GM23338 (cell line): ENCODE measurements at regions not wholly inside any gene's neighbourhood (a gene's known extent, or its start where the extent isn't known, plus 50 kb on each side); places are given as distances from the start of the nearest gene placed in this dataset.

Experiments
- ATAC-seq: fragments of 200-7000 bp; cut with Tn5 transposase; 3 replicates; pipeline ENCODE4 v1.9.1; 2020
- DNase-seq: peaks from one replicate; pipeline ENCODE4 v3.0.0-alpha.2; 2015; ENCODE audit warnings: low spot score
- H2AFZ ChIP-seq: fragments of 200-600 bp; sonication (generic); 2 replicates; pipeline ENCODE4 v1.8.0; 2016; ENCODE audit warnings: antibody characterized with exemption, mild to moderate bottlenecking, moderate library complexity
- H3F3A ChIP-seq: fragments of 200-600 bp; sonication (generic); replicated peaks from 2 replicates; pipeline ENCODE4 v1.8.0; 2017; ENCODE audit warnings: antibody characterized with exemption, mixed run types, low read depth
- H3K27ac ChIP-seq: fragments of 200-600 bp; sonication (generic); 2 replicates; pipeline ENCODE4 v1.6.1; 2016; ENCODE audit warnings: low read depth
- H3K27me3 ChIP-seq: fragments of 200-600 bp; sonication (generic); 2 replicates; pipeline ENCODE4 v1.8.0; 2016; ENCODE audit warnings: mild to moderate bottlenecking, mixed run types, moderate library complexity; ENCODE audit not compliant: insufficient read depth
- H3K36me3 ChIP-seq: fragments of 200-600 bp; sonication (generic); 2 replicates; pipeline ENCODE4 v1.8.0; 2016; ENCODE audit warnings: mild to moderate bottlenecking; ENCODE audit not compliant: insufficient read depth
- H3K4me1 ChIP-seq: fragments of 200-600 bp; sonication (generic); 2 replicates; pipeline ENCODE4 v1.8.0; 2016; ENCODE audit warnings: mild to moderate bottlenecking, moderate library complexity; ENCODE audit not compliant: insufficient read depth
- H3K4me2 ChIP-seq: fragments of 200-600 bp; sonication (generic); 2 replicates; pipeline ENCODE4 v1.7.1; 2017; ENCODE audit warnings: mixed run types
- H3K4me3 ChIP-seq: fragments of 200-600 bp; sonication (generic); 2 replicates; pipeline ENCODE4 v1.6.1; 2016; ENCODE audit warnings: mixed run types
- H3K79me2 ChIP-seq: fragments of 200-600 bp; sonication (generic); replicated peaks from 2 replicates; pipeline ENCODE4 v1.8.0; 2017; ENCODE audit warnings: mild to moderate bottlenecking; ENCODE audit not compliant: insufficient read depth
- H3K9me2 ChIP-seq: fragments of 200-600 bp; sonication (generic); 2 replicates; pipeline ENCODE4 v1.8.0; 2017; ENCODE audit not compliant: insufficient read depth
- H4K20me1 ChIP-seq: fragments of 200-600 bp; sonication (generic); replicated peaks from 2 replicates; pipeline ENCODE4 v1.8.0; 2017; ENCODE audit warnings: mild to moderate bottlenecking; ENCODE audit not compliant: insufficient read depth
- H3K27ac Mint-ChIP-seq: 2 replicates; pipeline ENCODE4 v1.8.0; 2020; ENCODE audit warnings: inconsistent platforms, mild to moderate bottlenecking, moderate library complexity, mixed read lengths
- H3K27me3 Mint-ChIP-seq: 3 replicates; pipeline ENCODE4 v1.8.0; 2022; ENCODE audit warnings: low read depth, mild to moderate bottlenecking, moderate library complexity, mixed read lengths, inconsistent platforms; ENCODE audit not compliant: insufficient read depth, poor library complexity
- H3K36me3 Mint-ChIP-seq: 3 replicates; pipeline ENCODE4 v1.8.0; 2021; ENCODE audit warnings: low read depth, mild to moderate bottlenecking, inconsistent platforms, moderate library complexity, mixed read lengths
- H3K4me1 Mint-ChIP-seq: 3 replicates; pipeline ENCODE4 v1.8.0; 2020; ENCODE audit warnings: mild to moderate bottlenecking, inconsistent platforms, mixed read lengths
- H3K4me3 Mint-ChIP-seq: 3 replicates; pipeline ENCODE4 v1.8.0; 2021; ENCODE audit warnings: moderate library complexity, mild to moderate bottlenecking, inconsistent platforms, mixed read lengths
- H3K9me3 Mint-ChIP-seq: 3 replicates; pipeline ENCODE4 v1.8.0; 2020; ENCODE audit warnings: moderate library complexity, mild to moderate bottlenecking, inconsistent platforms, mixed read lengths
- CREB1 ChIP-seq: fragments of 250-450 bp; sonication (Bioruptor Pico); IDR thresholded peaks from 2 replicates; pipeline ENCODE4 v1.5.0; 2020; ENCODE audit warnings: low read depth, mild to moderate bottlenecking, moderate library complexity
- EZH2 ChIP-seq: fragments of 200-600 bp; sonication (generic); IDR thresholded peaks from one replicate; pipeline ENCODE4 v1.8.0; 2017; ENCODE audit warnings: antibody characterized with exemption, mild to moderate bottlenecking, low read depth; ENCODE audit not compliant: unreplicated experiment
- EZH2phosphoT487 ChIP-seq: fragments of 200-600 bp; sonication (generic); IDR thresholded peaks from one replicate; pipeline ENCODE4 v1.8.1; 2018; ENCODE audit warnings: antibody characterized with exemption; ENCODE audit not compliant: unreplicated experiment
- JUNB ChIP-seq: IDR thresholded peaks from one replicate; pipeline ENCODE4 v1.6.1; 2016; ENCODE audit warnings: antibody characterized with exemption; ENCODE audit not compliant: unreplicated experiment
- NANOG ChIP-seq: IDR thresholded peaks from 2 replicates; pipeline ENCODE4 v1.6.1; 2016; ENCODE audit warnings: antibody characterized with exemption, borderline replicate concordance
- POLR2AphosphoS5 ChIP-seq: IDR thresholded peaks from 2 replicates; pipeline ENCODE4 v1.6.1; 2016; ENCODE audit warnings: antibody characterized with exemption, low read depth
- STAT1 ChIP-seq: IDR thresholded peaks from one replicate; pipeline ENCODE4 v1.6.1; 2016; ENCODE audit warnings: antibody characterized with exemption; ENCODE audit not compliant: unreplicated experiment
- ZNF114 ChIP-seq: fragments of 250-450 bp; sonication (Bioruptor Pico); IDR thresholded peaks from 2 replicates; pipeline ENCODE4 v1.5.0; 2020; ENCODE audit warnings: mild to moderate bottlenecking, moderate library complexity
- ZNF331 ChIP-seq: fragments of 250-450 bp; sonication (Bioruptor Pico); IDR thresholded peaks from 2 replicates; pipeline ENCODE4 v1.5.0; 2020; ENCODE audit warnings: low read depth, mild to moderate bottlenecking, moderate library complexity
- TF ChIP-seq, protein P1 (sequence below): fragments of 250-450 bp; sonication (Bioruptor Pico); IDR thresholded peaks from 2 replicates; pipeline ENCODE4 v1.5.0; 2020; ENCODE audit warnings: mild to moderate bottlenecking, moderate library complexity

DNA sequence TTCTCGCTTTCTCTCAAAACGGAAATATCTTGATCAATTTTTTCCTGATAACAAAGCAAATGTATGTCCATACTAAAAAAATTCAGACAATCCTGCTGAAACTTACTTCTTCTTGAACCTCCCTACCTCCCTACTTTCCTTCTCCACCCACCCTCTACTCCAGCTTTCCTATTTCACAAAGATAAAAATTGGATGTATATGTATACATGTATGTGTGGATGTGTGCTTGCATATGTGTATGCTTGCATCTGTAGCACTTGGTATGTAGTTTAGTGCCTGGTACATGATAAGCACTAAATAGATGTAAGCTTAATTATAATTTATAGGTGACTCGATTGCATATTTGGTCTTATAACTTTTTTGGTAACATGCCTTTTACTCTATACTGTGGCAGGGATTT lies 167.5 kb upstream of the ITGA4 start (continued):
- TF ChIP-seq, protein P1, sequence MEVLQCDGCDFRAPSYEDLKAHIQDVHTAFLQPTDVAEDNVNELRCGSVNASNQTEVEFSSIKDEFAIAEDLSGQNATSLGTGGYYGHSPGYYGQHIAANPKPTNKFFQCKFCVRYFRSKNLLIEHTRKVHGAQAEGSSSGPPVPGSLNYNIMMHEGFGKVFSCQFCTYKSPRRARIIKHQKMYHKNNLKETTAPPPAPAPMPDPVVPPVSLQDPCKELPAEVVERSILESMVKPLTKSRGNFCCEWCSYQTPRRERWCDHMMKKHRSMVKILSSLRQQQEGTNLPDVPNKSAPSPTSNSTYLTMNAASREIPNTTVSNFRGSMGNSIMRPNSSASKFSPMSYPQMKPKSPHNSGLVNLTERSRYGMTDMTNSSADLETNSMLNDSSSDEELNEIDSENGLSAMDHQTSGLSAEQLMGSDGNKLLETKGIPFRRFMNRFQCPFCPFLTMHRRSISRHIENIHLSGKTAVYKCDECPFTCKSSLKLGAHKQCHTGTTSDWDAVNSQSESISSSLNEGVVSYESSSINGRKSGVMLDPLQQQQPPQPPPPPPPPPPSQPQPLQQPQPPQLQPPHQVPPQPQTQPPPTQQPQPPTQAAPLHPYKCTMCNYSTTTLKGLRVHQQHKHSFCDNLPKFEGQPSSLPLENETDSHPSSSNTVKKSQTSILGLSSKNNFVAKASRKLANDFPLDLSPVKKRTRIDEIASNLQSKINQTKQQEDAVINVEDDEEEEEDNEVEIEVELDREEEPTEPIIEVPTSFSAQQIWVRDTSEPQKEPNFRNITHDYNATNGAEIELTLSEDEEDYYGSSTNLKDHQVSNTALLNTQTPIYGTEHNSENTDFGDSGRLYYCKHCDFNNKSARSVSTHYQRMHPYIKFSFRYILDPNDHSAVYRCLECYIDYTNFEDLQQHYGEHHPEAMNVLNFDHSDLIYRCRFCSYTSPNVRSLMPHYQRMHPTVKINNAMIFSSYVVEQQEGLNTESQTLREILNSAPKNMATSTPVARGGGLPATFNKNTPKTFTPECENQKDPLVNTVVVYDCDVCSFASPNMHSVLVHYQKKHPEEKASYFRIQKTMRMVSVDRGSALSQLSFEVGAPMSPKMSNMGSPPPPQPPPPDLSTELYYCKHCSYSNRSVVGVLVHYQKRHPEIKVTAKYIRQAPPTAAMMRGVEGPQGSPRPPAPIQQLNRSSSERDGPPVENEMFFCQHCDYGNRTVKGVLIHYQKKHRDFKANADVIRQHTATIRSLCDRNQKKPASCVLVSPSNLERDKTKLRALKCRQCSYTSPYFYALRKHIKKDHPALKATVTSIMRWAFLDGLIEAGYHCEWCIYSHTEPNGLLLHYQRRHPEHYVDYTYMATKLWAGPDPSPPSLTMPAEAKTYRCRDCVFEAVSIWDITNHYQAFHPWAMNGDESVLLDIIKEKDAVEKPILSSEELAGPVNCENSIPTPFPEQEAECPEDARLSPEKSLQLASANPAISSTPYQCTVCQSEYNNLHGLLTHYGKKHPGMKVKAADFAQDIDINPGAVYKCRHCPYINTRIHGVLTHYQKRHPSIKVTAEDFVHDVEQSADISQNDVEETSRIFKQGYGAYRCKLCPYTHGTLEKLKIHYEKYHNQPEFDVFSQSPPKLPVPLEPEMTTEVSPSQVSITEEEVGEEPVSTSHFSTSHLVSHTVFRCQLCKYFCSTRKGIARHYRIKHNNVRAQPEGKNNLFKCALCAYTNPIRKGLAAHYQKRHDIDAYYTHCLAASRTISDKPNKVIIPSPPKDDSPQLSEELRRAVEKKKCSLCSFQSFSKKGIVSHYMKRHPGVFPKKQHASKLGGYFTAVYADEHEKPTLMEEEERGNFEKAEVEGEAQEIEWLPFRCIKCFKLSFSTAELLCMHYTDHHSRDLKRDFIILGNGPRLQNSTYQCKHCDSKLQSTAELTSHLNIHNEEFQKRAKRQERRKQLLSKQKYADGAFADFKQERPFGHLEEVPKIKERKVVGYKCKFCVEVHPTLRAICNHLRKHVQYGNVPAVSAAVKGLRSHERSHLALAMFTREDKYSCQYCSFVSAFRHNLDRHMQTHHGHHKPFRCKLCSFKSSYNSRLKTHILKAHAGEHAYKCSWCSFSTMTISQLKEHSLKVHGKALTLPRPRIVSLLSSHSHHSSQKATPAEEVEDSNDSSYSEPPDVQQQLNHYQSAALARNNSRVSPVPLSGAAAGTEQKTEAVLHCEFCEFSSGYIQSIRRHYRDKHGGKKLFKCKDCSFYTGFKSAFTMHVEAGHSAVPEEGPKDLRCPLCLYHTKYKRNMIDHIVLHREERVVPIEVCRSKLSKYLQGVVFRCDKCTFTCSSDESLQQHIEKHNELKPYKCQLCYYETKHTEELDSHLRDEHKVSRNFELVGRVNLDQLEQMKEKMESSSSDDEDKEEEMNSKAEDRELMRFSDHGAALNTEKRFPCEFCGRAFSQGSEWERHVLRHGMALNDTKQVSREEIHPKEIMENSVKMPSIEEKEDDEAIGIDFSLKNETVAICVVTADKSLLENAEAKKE (CRISPR knock-in tag) = no peak
- TF ChIP-seq ZNF114 = no peak
- TF ChIP-seq NANOG = no peak
- TF ChIP-seq CREB1 = no peak

GRCh38 chr2:181290182-181290581 lies 167.0 kb upstream of the ITGA4 start:
- Histone ChIP-seq H4K20me1 (no peaks in the 10 kb centered on the region), H3K79me2 (no peaks in the 10 kb centered on the region), H3K4me1 (no peaks in the 10 kb centered on the region), H2AFZ (no peak overlapping the region), H3K4me3 (no peak overlapping the region), H3K27ac (no peak overlapping the region), H3F3A (no peaks in the 10 kb centered on the region), H3K9me2 (no peaks in the 10 kb centered on the region), H3K36me3 (no peaks in the 10 kb centered on the region), H3K27me3 (no peaks in the 10 kb centered on the region), H3K4me2 (no peak overlapping the region)
- Mint-ChIP-seq H3K9me3 (no peaks in the 10 kb centered on the region), H3K36me3 (no peaks in the 10 kb centered on the region), H3K4me3 (no peak overlapping the region), H3K27me3 (no peaks in the 10 kb centered on the region), H3K4me1 (no peaks in the 10 kb centered on the region), H3K27ac (no peak overlapping the region)
- ATAC-seq (no peak), DNase-seq (no peak)
- TF ChIP-seq POLR2AphosphoS5 = no peak
- no peak for TF ChIP-seq NANOG
- no peak for TF ChIP-seq ZNF114
- TF ChIP-seq EZH2phosphoT487 = no peak
- TF ChIP-seq ZNF331 (CRISPR knock-in tag) = no peak
- TF ChIP-seq EZH2 = no peak
- TF ChIP-seq, protein P1 (CRISPR knock-in tag) = no peak
- no peak for TF ChIP-seq CREB1
- TF ChIP-seq JUNB = no peak
- no peak for TF ChIP-seq STAT1
